Upper lobe of left lung (tissue), 4 donors: ENCODE measurements at regions not wholly inside any gene's neighbourhood (a gene's known extent, or its start where the extent isn't known, plus 50 kb on each side); places are given as distances from the start of the nearest gene placed in this dataset.

Experiments used
- EP300 ChIP-seq, 4 donors: sonication (generic); formaldehyde crosslinking; IDR thresholded peaks; one replicate each; pipeline ENCODE4 v1.5.1; 2017; ENCODE audit warnings: antibody characterized with exemption in 4 of 4, control low read depth in 2 of 4
- POLR2A ChIP-seq, 4 donors: fragments of 450-650 bp; IDR thresholded peaks; one replicate each; pipeline ENCODE4 v1.5.1; 2016 to 2017; ENCODE audit warnings: antibody characterized with exemption in 4 of 4, mild to moderate bottlenecking in 2 of 4
- POLR2AphosphoS5 ChIP-seq, 2 donors: sonication (generic); formaldehyde crosslinking; IDR thresholded peaks; one replicate each; pipeline ENCODE4 v1.5.1; 2017; ENCODE audit warnings: antibody characterized with exemption in 2 of 2
- TF ChIP-seq, protein P1 (sequence below), 6 experiments: fragments of 450-650 bp in 4 of 6; fragments of 200-600 bp in 2 of 6; sonication (generic) in 2 of 6; IDR thresholded peaks; one replicate each; pipeline ENCODE4 v1.5.1; 2016 to 2019; ENCODE audit warnings: antibody characterized with exemption in 6 of 6

GRCh38 chr12:125919856-125920470 lies 854.7 kb downstream of the AACS start:
- no peak for TF ChIP-seq POLR2A (IDR thresholded peaks at IDR 0.05)
- TF ChIP-seq, protein P1, sequence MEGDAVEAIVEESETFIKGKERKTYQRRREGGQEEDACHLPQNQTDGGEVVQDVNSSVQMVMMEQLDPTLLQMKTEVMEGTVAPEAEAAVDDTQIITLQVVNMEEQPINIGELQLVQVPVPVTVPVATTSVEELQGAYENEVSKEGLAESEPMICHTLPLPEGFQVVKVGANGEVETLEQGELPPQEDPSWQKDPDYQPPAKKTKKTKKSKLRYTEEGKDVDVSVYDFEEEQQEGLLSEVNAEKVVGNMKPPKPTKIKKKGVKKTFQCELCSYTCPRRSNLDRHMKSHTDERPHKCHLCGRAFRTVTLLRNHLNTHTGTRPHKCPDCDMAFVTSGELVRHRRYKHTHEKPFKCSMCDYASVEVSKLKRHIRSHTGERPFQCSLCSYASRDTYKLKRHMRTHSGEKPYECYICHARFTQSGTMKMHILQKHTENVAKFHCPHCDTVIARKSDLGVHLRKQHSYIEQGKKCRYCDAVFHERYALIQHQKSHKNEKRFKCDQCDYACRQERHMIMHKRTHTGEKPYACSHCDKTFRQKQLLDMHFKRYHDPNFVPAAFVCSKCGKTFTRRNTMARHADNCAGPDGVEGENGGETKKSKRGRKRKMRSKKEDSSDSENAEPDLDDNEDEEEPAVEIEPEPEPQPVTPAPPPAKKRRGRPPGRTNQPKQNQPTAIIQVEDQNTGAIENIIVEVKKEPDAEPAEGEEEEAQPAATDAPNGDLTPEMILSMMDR (IDR thresholded peaks at IDR 0.05), result no peak
- no peak for TF ChIP-seq POLR2AphosphoS5 (IDR thresholded peaks at IDR 0.05)
- TF ChIP-seq EP300 (IDR thresholded peaks at IDR 0.05), result no peak
